Ovary (tissue), 7 donors: ENCODE measurements at regions not wholly inside any gene's neighbourhood (a gene's known extent, or its start where the extent isn't known, plus 50 kb on each side); places are given as distances from the start of the nearest gene placed in this dataset.

Experiments
- DNase-seq, 5 donors: peaks; one replicate each; pipeline ENCODE4 v3.0.0-alpha.2; 2019 to 2020
- H3K27ac ChIP-seq, 2 donors: fragments of 200-600 bp; one replicate each; pipeline versions ENCODE4 v1.5.1 to v1.8.0; 2019 to 2022
- H3K27me3 ChIP-seq: fragments of 200-600 bp; one replicate; pipeline ENCODE4 v1.8.0; 2022
- H3K36me3 ChIP-seq: fragments of 200-600 bp; sonication (generic); one replicate; pipeline ENCODE4 v1.5.1; 2019
- H3K4me1 ChIP-seq: one replicate; pipeline ENCODE4 v1.8.1; 2013; ENCODE audit warnings: mild to moderate bottlenecking, moderate library complexity; ENCODE audit not compliant: insufficient read depth
- H3K4me3 ChIP-seq: fragments of 200-600 bp; sonication (generic); one replicate; pipeline ENCODE4 v1.5.1; 2017
- H3K9me3 ChIP-seq, 2 donors: fragments of 200-600 bp in 1 of 2; sonication (generic) in 1 of 2; one replicate each; pipeline versions ENCODE4 v1.5.1 to v1.8.1; 2013 to 2019; ENCODE audit warnings: mild to moderate bottlenecking in 1 of 2, moderate library complexity in 1 of 2
- EP300 ChIP-seq: sonication (generic); formaldehyde crosslinking; IDR thresholded peaks from one replicate; pipeline ENCODE4 v1.6.1; 2017; ENCODE audit warnings: antibody characterized with exemption
- POLR2A ChIP-seq: fragments of 450-650 bp; IDR thresholded peaks from one replicate; pipeline ENCODE4 v1.6.1; 2017; ENCODE audit warnings: antibody characterized with exemption, mild to moderate bottlenecking, moderate library complexity
- WGBS, 3 donors: extraction: QIAGEN DNeasy Blood & Tissue Kit in 1 of 3; methylation state at CpG; one replicate each; pipeline versions ENCODE4 v1.1.5 to v1.1.7; 2013 to 2017; 5-methylcytosine and 5-hydroxymethylcytosine counted together
- intact Hi-C, 4 donors: fragments of 100-400 bp; cut with DNase I; formaldehyde crosslinking; loops; one replicate each; pipeline versions ENCODE4 v1.11.0 to v1.15.1; 2022 to 2023
- TF ChIP-seq, protein P1 (sequence below), 3 donors: fragments of 450-650 bp in 2 of 3; fragments of 200-600 bp in 1 of 3; IDR thresholded peaks; one replicate each; pipeline versions ENCODE4 v1.5.1 to v1.8.0; 2016 to 2022; ENCODE audit warnings: antibody characterized with exemption in 3 of 3, mild to moderate bottlenecking in 1 of 3
- donor health status: DM: no; HTN: no; CAD: no; lungs with moderate emphysema.
- donor health status: DM: no; HTN: no; CAD: no.
- donor health status: Bipolar disorder and iron deficiency.
- donor health status: DM: no; HTN: no; CAD: no.
- donor health status: DM: yes; HTN: yes; CAD: no.

DNA sequence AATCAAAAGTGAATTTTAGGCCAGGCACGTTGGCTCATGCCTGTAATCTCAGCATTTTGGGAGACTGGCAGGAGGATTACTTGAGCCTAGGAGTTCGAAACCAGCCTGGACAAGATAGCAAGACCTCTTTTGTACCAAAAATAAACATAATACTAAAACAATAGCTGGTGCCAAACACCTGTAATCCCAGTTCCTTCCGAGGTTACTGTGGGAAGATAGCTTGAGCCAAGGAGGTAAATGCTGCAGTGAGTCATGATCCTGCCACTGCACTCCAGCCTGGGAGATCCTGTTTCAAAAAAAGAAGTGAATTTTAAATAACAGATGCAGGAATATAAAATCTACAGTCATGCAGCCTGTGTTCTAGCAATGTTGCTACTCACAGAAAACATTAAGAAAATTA is 488.3 kb downstream of the PPARGC1A start:
- Histone ChIP-seq H3K36me3 (no peaks in the 10 kb centered on the region), H3K9me3 (no peaks in the 10 kb centered on the region), H3K4me3 (no peak overlapping the region), H3K27ac (no peak overlapping the region), H3K27me3 (no peaks in the 10 kb centered on the region), H3K4me1 (no peaks in the 10 kb centered on the region)
- no peak for DNase-seq
- intact Hi-C loops, result no loop called here
- 24 to 48% (median 37%) methylated on average over 3 of the region's 3 CpGs for WGBS, 3 donors
- TF ChIP-seq POLR2A, result no peak
- no peak for TF ChIP-seq EP300
- TF ChIP-seq, protein P1, sequence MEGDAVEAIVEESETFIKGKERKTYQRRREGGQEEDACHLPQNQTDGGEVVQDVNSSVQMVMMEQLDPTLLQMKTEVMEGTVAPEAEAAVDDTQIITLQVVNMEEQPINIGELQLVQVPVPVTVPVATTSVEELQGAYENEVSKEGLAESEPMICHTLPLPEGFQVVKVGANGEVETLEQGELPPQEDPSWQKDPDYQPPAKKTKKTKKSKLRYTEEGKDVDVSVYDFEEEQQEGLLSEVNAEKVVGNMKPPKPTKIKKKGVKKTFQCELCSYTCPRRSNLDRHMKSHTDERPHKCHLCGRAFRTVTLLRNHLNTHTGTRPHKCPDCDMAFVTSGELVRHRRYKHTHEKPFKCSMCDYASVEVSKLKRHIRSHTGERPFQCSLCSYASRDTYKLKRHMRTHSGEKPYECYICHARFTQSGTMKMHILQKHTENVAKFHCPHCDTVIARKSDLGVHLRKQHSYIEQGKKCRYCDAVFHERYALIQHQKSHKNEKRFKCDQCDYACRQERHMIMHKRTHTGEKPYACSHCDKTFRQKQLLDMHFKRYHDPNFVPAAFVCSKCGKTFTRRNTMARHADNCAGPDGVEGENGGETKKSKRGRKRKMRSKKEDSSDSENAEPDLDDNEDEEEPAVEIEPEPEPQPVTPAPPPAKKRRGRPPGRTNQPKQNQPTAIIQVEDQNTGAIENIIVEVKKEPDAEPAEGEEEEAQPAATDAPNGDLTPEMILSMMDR (IDR thresholded peaks at IDR 0.05), result no peak

DNA sequence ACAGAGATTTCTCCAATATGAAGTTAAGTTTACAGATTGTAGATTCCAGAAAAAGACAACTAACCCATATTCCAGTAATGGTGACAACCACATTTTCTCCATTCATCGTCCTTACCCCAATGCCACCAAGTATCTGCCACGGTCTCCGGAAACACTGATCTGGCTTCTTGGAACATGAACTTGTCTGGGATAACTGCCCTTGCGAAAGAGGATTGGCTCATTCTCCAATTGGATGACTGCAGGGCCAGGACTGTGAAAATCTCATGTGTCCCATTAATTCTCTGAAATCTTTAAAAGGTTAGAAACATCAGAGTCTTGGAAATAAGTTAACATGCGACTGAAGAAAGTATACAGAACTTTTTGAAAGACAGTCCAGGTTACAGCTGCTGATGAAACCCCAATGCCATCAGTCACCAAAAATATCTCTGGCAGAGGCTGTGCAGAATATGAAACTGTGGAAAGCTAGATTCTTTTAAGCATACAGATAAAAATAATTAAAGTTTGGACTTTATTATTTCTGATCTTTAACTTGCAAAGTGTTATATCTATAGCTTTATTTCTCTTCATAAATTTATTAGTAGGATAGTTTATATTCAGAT is 496.9 kb downstream of the PPARGC1A start:
- DNase-seq, result no peak
- WGBS, 3 donors, result 84 to 92% (median 87%) methylated on average over 5 of the region's 5 CpGs
- TF ChIP-seq POLR2A, result no peak
- TF ChIP-seq EP300, result no peak
- TF ChIP-seq, protein P1 (IDR thresholded peaks at IDR 0.05), result no peak
- no peak overlapping the region for H3K4me3 ChIP-seq
- H3K9me3 ChIP-seq, result no peaks in the 10 kb centered on the region
- no peak overlapping the region for H3K27ac ChIP-seq
- no peaks in the 10 kb centered on the region for H3K36me3 ChIP-seq
- peaks cover 2% of the 10 kb centered on the region for H3K4me1 ChIP-seq
- no peaks in the 10 kb centered on the region for H3K27me3 ChIP-seq
- intact Hi-C loops, result loop anchor here in 1 of 4 donors (5.0 kb wide), 1 partner anchor 1286 kb away; no protein-coding TSS in a partner anchor

DNA sequence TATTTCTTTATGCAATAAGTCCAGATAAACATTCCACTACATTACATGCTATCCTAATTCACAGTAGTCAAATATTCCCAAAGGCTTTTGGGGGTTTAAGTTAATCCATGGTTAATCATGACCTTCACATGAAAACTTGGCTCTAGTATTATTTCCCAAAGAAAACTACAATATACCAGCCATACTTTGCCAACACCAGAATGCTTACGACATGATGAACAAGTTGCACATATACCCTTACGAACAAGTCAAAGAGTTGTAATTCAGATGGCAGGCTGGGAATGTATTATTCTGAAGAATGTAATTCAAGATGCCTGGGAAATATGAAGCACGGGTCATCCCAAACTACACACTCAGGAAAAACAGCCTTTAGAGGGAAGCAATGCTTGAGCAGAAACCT is 499.6 kb downstream of the PPARGC1A start:
- TF ChIP-seq, protein P1 (IDR thresholded peaks at IDR 0.05), result no peak
- TF ChIP-seq EP300 (no peak), POLR2A (no peak)
- H3K9me3 ChIP-seq, result no peaks in the 10 kb centered on the region

DNA sequence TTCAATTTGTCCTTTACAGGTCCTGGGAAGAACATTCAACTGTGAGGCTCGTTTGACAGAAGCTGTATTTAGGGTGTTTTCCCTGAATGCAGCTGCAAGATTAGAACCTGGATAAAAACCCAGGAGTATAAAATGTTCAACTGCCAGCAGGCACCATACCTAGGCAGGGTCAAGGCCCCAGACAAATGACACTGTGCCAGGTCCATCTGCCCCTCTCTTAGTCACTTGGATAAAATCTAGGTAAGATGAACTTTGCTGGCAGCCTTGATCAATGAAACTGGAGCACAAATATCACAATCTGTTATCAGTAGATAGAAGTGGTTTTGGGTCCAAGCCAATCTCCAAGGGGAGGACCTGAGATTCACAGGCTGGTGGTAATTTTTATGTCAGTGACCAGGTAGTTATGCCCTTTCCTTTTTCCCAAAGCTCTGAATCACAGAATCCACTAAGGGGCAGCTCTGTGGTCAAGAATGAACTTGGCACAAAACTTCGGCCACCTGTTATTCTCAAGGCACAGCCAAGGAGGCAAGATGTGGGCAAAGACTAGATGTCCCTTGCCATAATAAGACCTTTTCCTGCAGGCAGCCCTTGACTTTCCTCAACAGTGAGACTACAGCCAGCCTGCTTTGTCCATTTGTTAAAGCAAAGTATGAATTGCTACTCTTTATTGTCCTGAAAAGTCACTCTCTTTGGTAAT is 501.0 kb downstream of the PPARGC1A start:
- peaks cover 2% of the 10 kb centered on the region for H3K4me1 ChIP-seq
- no peak overlapping the region for H3K27ac ChIP-seq
- no peak for DNase-seq
- no peak overlapping the region for H3K4me3 ChIP-seq
- no peaks in the 10 kb centered on the region for H3K36me3 ChIP-seq
- intact Hi-C loops, result no loop called here
- TF ChIP-seq POLR2A, result no peak
- TF ChIP-seq, protein P1 (IDR thresholded peaks at IDR 0.05), result no peak
- no peak for TF ChIP-seq EP300
- 24 to 53% (median 25%) methylated on average over 2 of the region's 2 CpGs for WGBS, 3 donors
- H3K9me3 ChIP-seq, result no peaks in the 10 kb centered on the region
- H3K27me3 ChIP-seq, result no peaks in the 10 kb centered on the region

More for the DNA sequence above, 499.6 kb downstream of the PPARGC1A start:
- Histone ChIP-seq H3K36me3 (no peaks in the 10 kb centered on the region), H3K4me1 (peaks cover 2% of the 10 kb centered on the region), H3K27me3 (no peaks in the 10 kb centered on the region), H3K4me3 (no peak overlapping the region), H3K27ac (no peak overlapping the region)
- WGBS, 3 donors, result 70 to 85% (median 78%) methylated on average over 3 of the region's 3 CpGs
- no peak for DNase-seq
- intact Hi-C loops, result loop anchor here in 1 of 4 donors (5.0 kb wide), 1 partner anchor 1283 kb away; no protein-coding TSS in a partner anchor
